Activated CD4-positive, alpha-beta T cell treated with anti-CD3 and anti-CD28 coated beads, Interleukin-2, amount 50 U/mL, for 1 hour (primary cell): ENCODE measurements at regions not wholly inside any gene's neighbourhood (a gene's known extent, or its start where the extent isn't known, plus 50 kb on each side); places are given as distances from the start of the nearest gene placed in this dataset.
"Not testable (repeated sequence)": the region's sequence is repeated elsewhere in the genome, so short reads cannot be mapped to it uniquely, and the experiment has no call there.

Experiments used
- DNase-seq: peaks from one replicate; pipeline ENCODE4 v3.0.0-alpha.2; 2020

GRCh38 chr3:102038477-102039142, 189.3 kb downstream of the NFKBIZ start:
- DNase-seq = no peak

DNA sequence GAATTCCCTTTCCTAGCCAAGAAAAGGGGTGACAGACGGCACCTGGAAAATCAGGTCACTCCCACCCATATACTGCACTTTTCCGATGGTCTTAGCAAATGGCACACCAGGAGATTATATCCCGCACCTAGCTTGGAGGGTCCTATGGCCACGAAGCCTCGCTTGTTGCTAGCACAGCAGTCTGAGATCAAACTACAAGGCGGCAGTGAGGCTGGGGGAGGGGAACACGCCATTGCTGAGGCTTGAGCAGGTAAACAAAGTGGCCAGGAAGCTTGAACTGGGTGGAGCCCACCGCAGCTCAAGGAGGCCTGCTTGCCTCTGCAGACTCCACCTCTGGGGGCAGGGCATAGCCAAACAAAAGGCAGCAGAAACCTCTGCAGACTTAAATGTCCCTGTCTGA, 190.8 kb downstream of the NFKBIZ start:
- not testable (repeated sequence) for DNase-seq

DNA sequence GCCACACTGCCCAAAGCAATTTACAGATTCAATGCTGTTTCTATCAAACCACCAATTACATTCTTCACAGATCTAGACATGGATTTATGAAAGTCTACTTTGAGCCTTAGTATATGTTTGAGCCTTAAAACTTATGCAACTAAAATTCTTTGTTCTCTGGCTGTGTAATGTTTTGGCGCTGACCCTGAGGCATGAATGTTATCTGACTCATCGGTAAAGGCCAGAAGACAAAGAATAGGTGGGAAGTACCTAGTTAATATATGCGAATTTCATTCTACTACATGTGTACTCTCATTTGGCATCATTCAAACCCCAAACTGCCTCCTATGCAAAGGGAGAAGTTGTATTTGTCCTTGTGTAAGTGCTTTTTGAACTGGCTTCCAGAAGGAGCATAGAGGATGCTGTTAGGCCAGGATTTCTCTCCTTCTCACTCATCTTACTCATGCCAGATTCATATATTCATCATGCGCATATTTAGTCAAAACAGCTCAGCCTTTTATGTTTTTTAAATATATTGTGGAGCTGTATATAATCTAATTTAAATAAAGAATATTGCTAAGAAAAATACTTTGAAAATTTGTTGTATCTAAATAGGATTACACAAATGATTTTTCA, 204.2 kb downstream of the NFKBIZ start:
- no peak for DNase-seq

GRCh38 chr3:102054543-102055080, 205.3 kb downstream of the NFKBIZ start:
- DNase-seq = no peak

GRCh38 chr3:102057781-102058421, 208.6 kb downstream of the NFKBIZ start:
- no peak for DNase-seq

DNA sequence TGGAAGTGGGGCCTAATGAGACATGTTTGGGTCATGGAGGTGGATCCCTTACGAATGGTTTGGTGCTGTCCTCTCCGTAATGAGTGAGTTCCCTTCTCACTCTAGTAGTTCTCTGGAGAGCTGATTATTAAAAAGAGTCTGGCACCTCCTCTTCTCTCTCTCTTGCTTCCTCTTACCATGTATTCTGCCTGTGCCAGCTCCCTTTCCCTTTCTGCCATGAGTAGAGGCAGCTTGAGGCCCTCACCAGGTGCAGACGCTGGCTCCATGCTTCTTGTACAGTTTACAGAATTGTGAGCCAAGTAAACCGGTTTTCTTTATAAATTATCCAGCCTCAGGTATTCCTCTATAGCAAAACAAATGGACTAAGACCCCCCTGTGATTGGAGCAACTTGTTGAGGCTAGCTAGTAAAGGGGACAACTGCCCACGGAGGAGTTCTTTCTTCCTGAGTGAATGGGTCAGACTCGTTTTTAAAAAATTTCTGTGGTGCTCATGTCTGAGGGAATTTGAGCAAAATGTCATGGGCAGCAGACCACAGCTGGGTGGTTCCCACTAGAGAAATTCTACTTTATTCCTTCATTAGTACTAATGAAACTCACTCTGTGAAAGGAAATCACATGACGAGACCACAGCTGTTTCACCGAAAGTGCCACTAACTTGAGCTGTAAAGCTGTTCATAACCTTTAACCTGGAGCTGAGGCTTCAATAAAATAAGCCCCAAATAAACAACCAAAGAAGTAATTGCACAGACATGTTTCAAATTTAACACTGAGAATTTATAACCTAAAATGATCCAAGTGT, 210.0 kb downstream of the NFKBIZ start:
- DNase-seq = no peak

DNA sequence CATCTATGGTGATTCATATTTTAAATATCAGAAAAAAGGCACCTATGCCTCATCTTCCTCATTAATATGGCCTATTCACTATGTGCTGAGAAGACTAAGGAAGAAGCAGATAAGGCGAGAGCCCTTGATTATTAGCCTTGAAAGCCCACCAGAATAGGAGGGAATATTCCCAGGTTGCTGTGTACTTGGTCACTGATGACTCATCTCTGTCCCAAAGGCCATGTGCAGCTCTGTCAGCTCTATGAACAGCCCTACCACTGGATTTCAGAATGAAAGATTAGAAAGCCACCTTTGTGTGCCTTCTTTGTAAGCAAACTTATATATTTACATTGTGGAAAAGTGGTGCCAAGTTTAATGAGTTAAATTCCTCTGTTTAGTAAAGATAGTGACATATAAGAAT, 211.5 kb downstream of the NFKBIZ start:
- DNase-seq = no peak

DNA sequence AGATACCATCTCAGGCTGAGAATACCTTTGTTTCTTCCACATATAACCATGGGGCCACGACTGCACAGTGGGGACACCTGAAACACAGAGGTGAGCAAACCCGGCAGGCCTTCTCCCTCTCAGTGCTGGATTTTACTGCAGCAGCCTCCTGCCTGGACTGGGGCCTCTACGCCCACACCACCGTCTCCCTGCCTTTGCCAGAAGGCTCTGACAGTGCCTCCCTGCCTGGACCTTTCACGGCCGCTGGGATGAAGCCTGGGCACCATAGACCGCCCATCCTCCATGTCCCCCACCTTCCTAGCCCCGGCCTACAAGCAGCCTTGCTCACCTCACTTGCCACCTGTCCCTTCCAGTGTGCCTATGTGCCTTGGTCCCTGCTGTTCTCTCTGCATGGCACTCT, 214.3 kb downstream of the NFKBIZ start:
- DNase-seq = no peak

- DNase-seq = no peak
These were observed 217.2 kb downstream of the NFKBIZ start for GRCh38 chr3:102066470-102066869.

- DNase-seq = no peak
These were observed 219.0 kb downstream of the NFKBIZ start for GRCh38 chr3:102068327-102068726.

DNA sequence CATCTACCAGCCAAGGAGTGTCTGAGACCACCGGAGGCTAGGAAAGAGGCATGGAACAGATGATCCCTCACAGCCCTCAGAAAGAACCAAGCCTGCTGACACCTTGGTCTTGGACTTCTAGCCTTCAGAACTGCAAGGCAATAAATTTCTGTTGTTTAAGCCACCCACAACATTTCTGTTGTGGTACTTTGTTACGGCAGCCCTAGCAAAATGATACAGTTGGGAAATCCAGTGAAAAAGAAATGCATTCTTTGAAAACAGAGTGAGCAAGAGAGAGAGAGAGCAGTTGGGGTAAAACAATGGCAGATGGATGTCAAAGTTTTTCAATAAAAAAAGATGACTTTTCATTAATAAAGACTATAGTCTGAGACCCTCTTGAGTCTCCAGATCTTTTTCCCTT, 219.4 kb downstream of the NFKBIZ start:
- DNase-seq = no peak

DNA sequence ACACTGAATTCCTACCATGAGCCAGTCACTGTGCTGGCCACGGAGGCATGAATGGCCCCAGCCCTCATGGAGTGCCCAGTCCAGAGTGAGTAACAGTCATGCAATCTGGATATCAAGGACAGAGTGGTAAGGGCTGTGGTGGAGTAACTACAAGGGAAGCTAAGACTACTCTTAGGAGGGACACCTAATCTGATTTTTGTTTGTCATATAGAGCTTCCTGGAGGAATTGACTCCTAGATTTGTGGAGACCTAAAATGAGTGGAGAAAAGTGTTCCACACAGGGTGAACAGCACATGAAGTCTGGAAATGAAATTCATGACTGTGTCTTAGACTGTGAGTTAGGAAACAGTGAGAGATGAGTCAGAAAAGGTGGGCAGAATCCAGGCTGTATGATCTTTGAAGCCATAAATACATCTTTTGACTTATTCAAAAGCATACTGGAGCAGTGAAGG, 219.9 kb downstream of the NFKBIZ start:
- no peak for DNase-seq

DNA sequence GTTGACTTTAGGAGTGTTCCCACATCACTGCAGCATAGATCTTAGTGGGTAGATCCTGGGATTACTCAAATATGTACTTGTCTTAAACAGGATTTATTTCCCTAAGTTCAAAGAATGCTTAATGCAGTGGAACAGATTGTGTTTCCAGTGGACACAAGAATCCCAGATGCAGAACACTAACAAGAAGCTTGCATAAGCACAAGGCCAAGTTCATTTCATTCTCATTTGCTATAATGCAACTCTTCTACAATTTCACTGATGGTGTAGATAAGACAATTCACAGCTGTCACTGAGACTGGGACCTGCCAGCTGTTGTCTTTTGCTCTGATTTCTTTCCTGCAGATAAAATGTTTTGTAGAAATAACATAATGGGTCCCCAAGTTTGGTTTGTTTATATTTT, 225.6 kb downstream of the NFKBIZ start:
- DNase-seq = no peak

GRCh38 chr3:102078401-102078800, 229.1 kb downstream of the NFKBIZ start:
- DNase-seq = no peak

GRCh38 chr3:102078854-102079808, 229.8 kb downstream of the NFKBIZ start:
- DNase-seq = no peak

DNA sequence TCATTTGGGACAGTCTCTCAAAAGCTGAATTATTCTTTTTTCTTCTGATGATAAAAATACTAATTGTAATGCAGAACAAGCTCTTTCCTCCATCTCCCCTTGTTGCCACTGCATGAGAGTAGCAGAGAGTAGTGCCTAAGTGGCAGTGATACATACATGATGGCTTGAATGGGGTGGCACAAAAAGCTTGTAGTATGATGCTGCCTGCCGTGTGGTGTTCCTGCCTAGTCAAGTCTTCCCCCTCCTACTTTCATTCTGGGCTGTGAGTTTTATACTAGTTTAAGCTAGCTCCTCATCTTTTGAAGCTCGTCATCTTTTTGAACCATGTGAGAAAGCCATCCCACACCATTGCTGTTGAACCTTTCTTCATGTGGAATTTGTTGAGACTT, 230.5 kb downstream of the NFKBIZ start:
- no peak for DNase-seq

GRCh38 chr3:102081572-102082289, 232.4 kb downstream of the NFKBIZ start:
- no peak for DNase-seq

DNA sequence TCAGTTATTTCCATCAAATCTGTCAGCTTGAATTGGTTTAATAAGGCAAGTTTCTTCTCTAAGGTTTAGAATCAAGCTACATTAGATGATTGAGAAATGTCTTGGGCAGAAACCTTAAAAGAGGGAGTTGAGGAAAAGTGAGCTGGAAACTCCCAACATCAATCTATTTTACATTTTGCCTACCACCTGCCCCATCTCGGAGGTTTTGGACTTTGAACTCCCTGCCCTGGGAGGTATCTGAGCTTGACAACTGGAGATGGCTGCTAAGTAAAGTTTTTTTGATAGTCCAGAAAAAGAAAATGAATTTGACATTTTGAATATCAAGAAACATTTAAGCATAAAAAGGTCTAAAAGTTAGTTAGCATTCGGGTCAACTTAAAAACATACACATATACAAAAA, 234.2 kb downstream of the NFKBIZ start:
- DNase-seq = no peak

- no peak for DNase-seq
These were observed 234.7 kb downstream of the NFKBIZ start for GRCh38 chr3:102084006-102084405.

DNA sequence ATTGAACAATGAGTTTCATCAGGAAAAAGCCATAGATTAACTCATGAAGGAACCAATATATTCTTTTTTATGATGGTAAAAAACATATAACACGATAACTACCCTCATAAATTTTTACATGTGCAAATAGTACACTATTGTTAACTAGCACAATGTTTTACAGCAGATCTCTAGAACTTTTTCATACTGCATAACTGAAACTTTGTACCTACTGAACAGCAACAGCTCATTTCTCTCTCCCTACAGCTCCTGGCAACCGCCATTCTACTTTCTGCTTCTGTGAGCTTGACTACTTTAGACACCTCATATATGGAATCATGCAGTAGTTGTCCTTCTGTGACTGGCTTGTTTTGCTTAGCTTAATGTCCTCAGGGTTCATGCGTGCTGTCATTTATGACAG, 235.4 kb downstream of the NFKBIZ start:
- DNase-seq = no peak

- DNase-seq = no peak
These were observed 236.3 kb downstream of the NFKBIZ start for GRCh38 chr3:102085431-102086176.
